Activated T-cell treated with anti-CD3 and anti-CD28 coated beads, Interleukin-2, amount 50 U/mL, for 72 hours (primary cell): ENCODE measurements at regions not wholly inside any gene's neighbourhood (a gene's known extent, or its start where the extent isn't known, plus 50 kb on each side); places are given as distances from the start of the nearest gene placed in this dataset.

Experiments
- ATAC-seq, 2 donors: fragments of 150-1000 bp; cut with Tn5 transposase; replicated peaks in 1 of 2; 2 replicates each; pipeline ENCODE4 v1.10.0; 2021; ENCODE audit warnings: moderate library complexity in 2 of 2, mild to moderate bottlenecking in 1 of 2
- DNase-seq, 2 donors: peaks; one replicate each; pipeline ENCODE4 v3.0.0; 2021 to 2022; ENCODE audit warnings: mixed read lengths in 1 of 2
- H3K27ac Mint-ChIP-seq: one replicate; pipeline ENCODE4 v1.8.0; 2022; ENCODE audit warnings: mild to moderate bottlenecking, moderate library complexity, mixed read lengths
- H3K27me3 Mint-ChIP-seq: one replicate; pipeline ENCODE4 v1.8.0; 2022; ENCODE audit warnings: low read depth, mixed read lengths
- H3K36me3 Mint-ChIP-seq, 2 donors: one replicate each; pipeline ENCODE4 v1.8.0; 2022; ENCODE audit warnings: mixed read lengths in 2 of 2, mild to moderate bottlenecking in 1 of 2; ENCODE audit not compliant: insufficient read depth in 2 of 2
- H3K4me1 Mint-ChIP-seq: one replicate; pipeline ENCODE4 v1.8.0; 2022; ENCODE audit warnings: low read depth, mixed read lengths
- H3K4me3 Mint-ChIP-seq, 2 donors: one replicate each; pipeline ENCODE4 v1.8.0; 2022; ENCODE audit warnings: mild to moderate bottlenecking in 2 of 2, mixed read lengths in 2 of 2, moderate library complexity in 2 of 2
- H3K9me3 Mint-ChIP-seq, 2 donors: one replicate each; pipeline ENCODE4 v1.8.0; 2022; ENCODE audit warnings: mixed read lengths in 2 of 2

- peaks cover 0 to 7% of the 10 kb centered on the region in 2 donors for H3K9me3 Mint-ChIP-seq
- H3K36me3 Mint-ChIP-seq, result peaks cover 0 to 1% of the 10 kb centered on the region in 2 donors
- ATAC-seq (no peak), DNase-seq (no peak)
- no peak overlapping the region for H3K4me3 Mint-ChIP-seq
- H3K27me3 Mint-ChIP-seq, result peaks cover 7% of the 10 kb centered on the region
- H3K27ac Mint-ChIP-seq, result no peak overlapping the region
- H3K4me1 Mint-ChIP-seq, result no peaks in the 10 kb centered on the region
Measured at GRCh38 chr1:242787968-242788367, 263.5 kb upstream of the PLD5 start.

GRCh38 chr1:242784807-242785206 lies 260.3 kb upstream of the PLD5 start:
- no peaks in the 10 kb centered on the region for H3K36me3 Mint-ChIP-seq
- no peaks in the 10 kb centered on the region for H3K4me1 Mint-ChIP-seq
- DNase-seq (no peak), ATAC-seq (no peak)
- H3K4me3 Mint-ChIP-seq, result no peak overlapping the region
- H3K27ac Mint-ChIP-seq, result no peak overlapping the region
- peaks cover 0 to 3% of the 10 kb centered on the region in 2 donors for H3K9me3 Mint-ChIP-seq
- peaks cover 7% of the 10 kb centered on the region for H3K27me3 Mint-ChIP-seq

- H3K27ac Mint-ChIP-seq, result no peak overlapping the region
- H3K4me3 Mint-ChIP-seq, result no peak overlapping the region
- DNase-seq (no peak), ATAC-seq (no peak)
- peaks cover 0 to 3% of the 10 kb centered on the region in 2 donors for H3K9me3 Mint-ChIP-seq
- peaks cover 7% of the 10 kb centered on the region for H3K27me3 Mint-ChIP-seq
- H3K36me3 Mint-ChIP-seq, result no peaks in the 10 kb centered on the region
- H3K4me1 Mint-ChIP-seq, result no peaks in the 10 kb centered on the region
Measured at GRCh38 chr1:242784084-242784483, 259.6 kb upstream of the PLD5 start.

GRCh38 chr1:242774256-242774655 lies 249.8 kb upstream of the PLD5 start:
- ATAC-seq (no peak), DNase-seq (no peak)
- Mint-ChIP-seq H3K27ac (no peak overlapping the region), H3K27me3 (no peaks in the 10 kb centered on the region), H3K9me3 (peaks cover 1 to 3% of the 10 kb centered on the region in 2 donors), H3K4me3 (no peak overlapping the region), H3K36me3 (no peaks in the 10 kb centered on the region), H3K4me1 (no peaks in the 10 kb centered on the region)

- Mint-ChIP-seq H3K27me3 (no peaks in the 10 kb centered on the region), H3K36me3 (no peaks in the 10 kb centered on the region), H3K9me3 (peaks cover 3 to 4% of the 10 kb centered on the region in 2 donors), H3K27ac (no peak overlapping the region), H3K4me1 (no peaks in the 10 kb centered on the region), H3K4me3 (no peak overlapping the region)
- ATAC-seq, result no peak
- DNase-seq, result no peak
Measured at GRCh38 chr1:242770366-242770765, 245.9 kb upstream of the PLD5 start.

GRCh38 chr1:242764161-242764560 lies 239.7 kb upstream of the PLD5 start:
- Mint-ChIP-seq H3K4me1 (no peaks in the 10 kb centered on the region), H3K27ac (no peak overlapping the region), H3K27me3 (no peaks in the 10 kb centered on the region), H3K4me3 (no peak overlapping the region), H3K9me3 (peaks cover 2 to 10% of the 10 kb centered on the region in 2 donors), H3K36me3 (peaks cover 0 to 4% of the 10 kb centered on the region in 2 donors)
- ATAC-seq (no peak), DNase-seq (no peak)

- H3K4me1 Mint-ChIP-seq, result no peaks in the 10 kb centered on the region
- peaks cover 2 to 9% of the 10 kb centered on the region in 2 donors for H3K9me3 Mint-ChIP-seq
- H3K4me3 Mint-ChIP-seq, result no peak overlapping the region
- no peak overlapping the region for H3K27ac Mint-ChIP-seq
- ATAC-seq, result no peak
- peaks cover 0 to 4% of the 10 kb centered on the region in 2 donors for H3K36me3 Mint-ChIP-seq
- no peak for DNase-seq
- no peaks in the 10 kb centered on the region for H3K27me3 Mint-ChIP-seq
Measured at GRCh38 chr1:242761556-242761955, 237.1 kb upstream of the PLD5 start.

GRCh38 chr1:242754926-242755325 lies 230.4 kb upstream of the PLD5 start:
- H3K4me1 Mint-ChIP-seq, result no peaks in the 10 kb centered on the region
- ATAC-seq (no peak), DNase-seq (no peak)
- H3K36me3 Mint-ChIP-seq, result no peaks in the 10 kb centered on the region
- peaks cover 0 to 2% of the 10 kb centered on the region in 2 donors for H3K9me3 Mint-ChIP-seq
- H3K4me3 Mint-ChIP-seq, result no peak overlapping the region
- H3K27me3 Mint-ChIP-seq, result no peaks in the 10 kb centered on the region
- H3K27ac Mint-ChIP-seq, result no peak overlapping the region

GRCh38 chr1:242754125-242754524 lies 229.6 kb upstream of the PLD5 start:
- peaks cover 0 to 2% of the 10 kb centered on the region in 2 donors for H3K9me3 Mint-ChIP-seq
- H3K36me3 Mint-ChIP-seq, result no peaks in the 10 kb centered on the region
- H3K27ac Mint-ChIP-seq, result no peak overlapping the region
- no peak for ATAC-seq
- no peaks in the 10 kb centered on the region for H3K4me1 Mint-ChIP-seq
- DNase-seq, result no peak
- no peak overlapping the region for H3K4me3 Mint-ChIP-seq
- H3K27me3 Mint-ChIP-seq, result no peaks in the 10 kb centered on the region

- Mint-ChIP-seq H3K36me3 (no peaks in the 10 kb centered on the region), H3K9me3 (peaks cover 8 to 13% of the 10 kb centered on the region in 2 donors), H3K4me1 (no peaks in the 10 kb centered on the region), H3K27me3 (no peaks in the 10 kb centered on the region), H3K4me3 (no peak overlapping the region), H3K27ac (no peak overlapping the region)
- DNase-seq (no peak), ATAC-seq (no peak)
Measured at GRCh38 chr1:242747233-242747632, 222.7 kb upstream of the PLD5 start.

- Mint-ChIP-seq H3K27me3 (no peaks in the 10 kb centered on the region), H3K36me3 (peaks cover 0 to 2% of the 10 kb centered on the region in 2 donors), H3K4me3 (no peak overlapping the region), H3K27ac (no peak overlapping the region), H3K9me3 (peaks cover 14 to 21% of the 10 kb centered on the region in 2 donors), H3K4me1 (no peaks in the 10 kb centered on the region)
- DNase-seq (no peak), ATAC-seq (no peak)
Measured at GRCh38 chr1:242745079-242745478, 220.6 kb upstream of the PLD5 start.

GRCh38 chr1:242743983-242744780 lies 219.7 kb upstream of the PLD5 start:
- peaks cover 0 to 2% of the 10 kb centered on the region in 2 donors for H3K36me3 Mint-ChIP-seq
- no peak for ATAC-seq
- peaks cover 14 to 21% of the 10 kb centered on the region in 2 donors for H3K9me3 Mint-ChIP-seq
- DNase-seq, result no peak
- no peaks in the 10 kb centered on the region for H3K27me3 Mint-ChIP-seq
- no peak overlapping the region for H3K27ac Mint-ChIP-seq
- H3K4me1 Mint-ChIP-seq, result no peaks in the 10 kb centered on the region
- H3K4me3 Mint-ChIP-seq, result no peak overlapping the region

GRCh38 chr1:242738702-242739645 lies 214.5 kb upstream of the PLD5 start:
- Mint-ChIP-seq H3K27me3 (no peaks in the 10 kb centered on the region), H3K27ac (no peak overlapping the region), H3K4me3 (no peak overlapping the region), H3K36me3 (peaks cover 0 to 2% of the 10 kb centered on the region in 2 donors), H3K9me3 (peaks cover 7 to 18% of the 10 kb centered on the region in 2 donors), H3K4me1 (no peaks in the 10 kb centered on the region)
- no peak for ATAC-seq
- DNase-seq, result no peak
